KMS-11 (cell line): ENCODE measurements at regions not wholly inside any gene's neighbourhood (a gene's known extent, or its start where the extent isn't known, plus 50 kb on each side); places are given as distances from the start of the nearest gene placed in this dataset.
A peak's percentile ranks its signal among the peaks of the same experiment; 100 is the strongest.

ENCODE experiments used
- H2AFZ ChIP-seq: fragments of 200-600 bp; sonication (generic); 2 replicates; pipeline ENCODE4 v1.6.1; 2016; ENCODE audit warnings: antibody characterized with exemption, mixed run types, low read depth
- H3K27ac ChIP-seq: fragments of 200-600 bp; sonication (generic); 2 replicates; pipeline ENCODE4 v1.6.1; 2016; ENCODE audit warnings: mild to moderate bottlenecking, mixed run types
- H3K27me3 ChIP-seq: fragments of 200-600 bp; sonication (generic); 2 replicates; pipeline ENCODE4 v1.6.1; 2017; ENCODE audit warnings: mild to moderate bottlenecking, low read depth, mixed run types, moderate library complexity; ENCODE audit not compliant: insufficient read depth
- H3K36me3 ChIP-seq: fragments of 200-600 bp; sonication (generic); 2 replicates; pipeline ENCODE4 v1.6.1; 2017; ENCODE audit warnings: mild to moderate bottlenecking, mixed run types; ENCODE audit not compliant: insufficient read depth
- H3K4me1 ChIP-seq: fragments of 200-600 bp; sonication (generic); 2 replicates; pipeline ENCODE4 v1.6.1; 2016; ENCODE audit warnings: mild to moderate bottlenecking, low read depth, mixed run types; ENCODE audit not compliant: poor library complexity, severe bottlenecking
- H3K4me2 ChIP-seq: fragments of 200-600 bp; sonication (generic); 2 replicates; pipeline ENCODE4 v1.7.0; 2016; ENCODE audit warnings: mild to moderate bottlenecking, mixed run types
- H3K4me3 ChIP-seq: fragments of 200-600 bp; sonication (generic); IDR thresholded peaks from 2 replicates; pipeline ENCODE4 v1.6.1; 2017; ENCODE audit warnings: low read depth, low read length, mixed read lengths; ENCODE audit not compliant: insufficient read depth
- H3K79me2 ChIP-seq: fragments of 200-600 bp; sonication (generic); 2 replicates; pipeline ENCODE4 v1.6.1; 2016; ENCODE audit warnings: low read depth, mixed run types; ENCODE audit not compliant: insufficient read depth
- H3K9ac ChIP-seq: fragments of 200-600 bp; sonication (generic); 2 replicates; pipeline ENCODE4 v1.6.1; 2016; ENCODE audit warnings: mild to moderate bottlenecking, mixed run types
- H4K20me1 ChIP-seq: fragments of 200-600 bp; sonication (generic); 2 replicates; pipeline ENCODE4 v1.6.1; 2016; ENCODE audit warnings: mild to moderate bottlenecking, mixed run types; ENCODE audit not compliant: insufficient read depth
- TF ChIP-seq, protein P1 (sequence below): fragments of 200-600 bp; sonication (generic); conservative IDR thresholded peaks from 2 replicates; pipeline ENCODE4 v1.6.1; 2017; ENCODE audit warnings: low read depth, mild to moderate bottlenecking, antibody characterized with exemption, low read length, moderate library complexity, mixed read lengths

DNA sequence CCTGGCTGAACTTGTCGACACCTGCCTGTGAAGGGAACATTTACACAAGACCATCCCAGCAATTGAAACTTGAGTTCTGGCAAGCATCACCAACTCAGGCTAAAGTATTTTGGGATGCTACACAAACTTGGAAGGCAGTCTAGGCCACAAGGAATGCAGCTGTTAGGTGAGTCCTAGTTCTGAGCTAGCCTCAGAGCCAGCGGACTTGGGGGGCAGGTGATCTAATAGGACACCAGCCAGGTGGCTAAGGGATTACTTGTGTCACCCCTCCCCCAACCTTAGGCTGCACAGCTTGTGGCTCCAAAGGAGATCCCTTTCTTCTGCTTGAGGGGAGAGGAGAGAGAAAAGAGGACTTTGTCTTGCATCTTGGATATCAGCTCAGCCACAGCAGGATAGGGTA, 62.3 kb upstream of the DKK2 start:
- Histone ChIP-seq H3K79me2 (no peaks in the 10 kb centered on the region), H3K27me3 (no peaks in the 10 kb centered on the region), H2AFZ (no peak overlapping the region), H3K36me3 (no peaks in the 10 kb centered on the region), H3K4me1 (peaks cover 4% of the 10 kb centered on the region), H3K9ac (no peak overlapping the region), H3K27ac (no peak overlapping the region), H3K4me3 (no peak overlapping the region), H3K4me2 (no peak overlapping the region), H4K20me1 (no peaks in the 10 kb centered on the region)
- TF ChIP-seq, protein P1, sequence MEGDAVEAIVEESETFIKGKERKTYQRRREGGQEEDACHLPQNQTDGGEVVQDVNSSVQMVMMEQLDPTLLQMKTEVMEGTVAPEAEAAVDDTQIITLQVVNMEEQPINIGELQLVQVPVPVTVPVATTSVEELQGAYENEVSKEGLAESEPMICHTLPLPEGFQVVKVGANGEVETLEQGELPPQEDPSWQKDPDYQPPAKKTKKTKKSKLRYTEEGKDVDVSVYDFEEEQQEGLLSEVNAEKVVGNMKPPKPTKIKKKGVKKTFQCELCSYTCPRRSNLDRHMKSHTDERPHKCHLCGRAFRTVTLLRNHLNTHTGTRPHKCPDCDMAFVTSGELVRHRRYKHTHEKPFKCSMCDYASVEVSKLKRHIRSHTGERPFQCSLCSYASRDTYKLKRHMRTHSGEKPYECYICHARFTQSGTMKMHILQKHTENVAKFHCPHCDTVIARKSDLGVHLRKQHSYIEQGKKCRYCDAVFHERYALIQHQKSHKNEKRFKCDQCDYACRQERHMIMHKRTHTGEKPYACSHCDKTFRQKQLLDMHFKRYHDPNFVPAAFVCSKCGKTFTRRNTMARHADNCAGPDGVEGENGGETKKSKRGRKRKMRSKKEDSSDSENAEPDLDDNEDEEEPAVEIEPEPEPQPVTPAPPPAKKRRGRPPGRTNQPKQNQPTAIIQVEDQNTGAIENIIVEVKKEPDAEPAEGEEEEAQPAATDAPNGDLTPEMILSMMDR: no peak

DNA sequence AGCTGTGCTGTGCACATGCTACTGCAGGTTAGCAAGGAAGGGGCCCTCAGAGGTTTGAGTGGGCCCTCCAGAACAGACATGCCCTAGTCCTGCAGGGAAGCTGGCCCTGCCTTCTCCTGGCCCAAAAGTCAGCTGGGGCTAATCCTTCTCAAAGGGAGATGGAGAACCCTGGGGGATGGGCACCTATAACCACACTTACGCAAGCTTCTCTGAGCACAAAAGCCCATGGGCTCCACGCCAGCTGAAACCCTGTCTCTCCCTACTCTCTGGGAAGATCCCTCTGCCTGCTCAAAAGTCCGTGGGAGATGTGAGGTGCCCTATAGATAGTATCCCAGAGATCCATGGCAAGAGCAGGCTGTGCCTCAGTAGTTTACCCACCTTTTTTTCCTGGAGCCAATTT, 58.9 kb upstream of the DKK2 start:
- no peaks in the 10 kb centered on the region for H3K79me2 ChIP-seq
- H3K4me3 ChIP-seq: no peak overlapping the region
- no peak overlapping the region for H2AFZ ChIP-seq
- H3K4me2 ChIP-seq: no peak overlapping the region
- no peaks in the 10 kb centered on the region for H3K36me3 ChIP-seq
- no peaks in the 10 kb centered on the region for H3K27me3 ChIP-seq
- TF ChIP-seq, protein P1: no peak
- no peak overlapping the region for H3K9ac ChIP-seq
- H4K20me1 ChIP-seq: no peaks in the 10 kb centered on the region
- peaks cover 4% of the 10 kb centered on the region for H3K4me1 ChIP-seq
- no peak overlapping the region for H3K27ac ChIP-seq

DNA sequence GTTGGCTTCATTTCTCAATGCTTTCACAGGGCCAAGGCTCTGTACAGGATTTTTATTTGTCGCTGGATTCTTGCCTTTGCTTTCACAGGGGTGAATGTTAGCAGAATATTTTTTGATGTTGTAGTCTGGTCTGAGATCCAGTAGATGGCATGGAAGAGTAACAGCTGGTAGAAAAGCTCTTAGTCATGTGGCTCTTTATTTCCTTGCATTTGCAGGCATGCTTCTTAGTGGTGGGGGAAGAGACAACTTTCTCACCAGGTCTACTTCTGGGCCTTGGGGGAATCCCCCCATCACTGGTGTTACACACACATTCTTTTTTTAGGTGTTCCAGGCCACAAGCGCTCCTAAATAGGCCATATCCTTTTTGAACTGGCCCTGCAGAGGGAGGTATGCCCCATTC, 58.2 kb upstream of the DKK2 start:
- Histone ChIP-seq H3K27me3 (no peaks in the 10 kb centered on the region), H3K27ac (no peak overlapping the region), H3K4me1 (peaks cover 4% of the 10 kb centered on the region), H4K20me1 (no peaks in the 10 kb centered on the region), H3K9ac (no peak overlapping the region), H3K4me3 (no peak overlapping the region), H3K79me2 (no peaks in the 10 kb centered on the region), H3K36me3 (no peaks in the 10 kb centered on the region), H3K4me2 (no peak overlapping the region), H2AFZ (peak overlapping the region; percentile 53; the same call in 1 of the 2 replicates)
- TF ChIP-seq, protein P1: no peak
